ENCODE measurements at regions not wholly inside any gene's neighbourhood (a gene's known extent, or its start where the extent isn't known, plus 50 kb on each side); places are given as distances from the start of the nearest gene placed in this dataset.

DNA sequence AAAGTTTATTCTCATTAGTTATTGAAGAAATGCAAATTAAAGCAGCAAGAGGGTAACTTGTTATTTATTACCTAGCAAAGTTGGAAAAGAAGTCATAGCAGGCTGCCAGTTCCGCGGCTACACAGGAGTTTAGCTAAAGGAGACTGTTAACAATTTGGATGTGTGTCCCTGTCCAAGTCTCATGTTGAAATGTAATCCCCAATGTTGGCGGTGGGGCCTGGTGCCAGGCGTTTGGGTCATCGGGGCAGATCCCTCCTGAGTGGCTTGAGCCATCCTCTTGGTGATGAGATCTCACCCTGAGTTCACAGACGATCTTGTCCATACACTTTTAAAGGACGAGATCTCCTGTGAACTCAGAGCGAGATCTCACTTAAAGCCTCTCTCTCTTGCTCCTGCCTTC is 608.3 kb downstream of the SH2D4B start:
- no peak overlapping the region for H3K14ac ChIP-seq (replicated peaks; ENCODE audit: low read depth, low read length)
- intact Hi-C loops (cut with micrococcal nuclease) (no loop called here), dilution Hi-C loops (cut with HindIII; ENCODE audit: low sequenced_read_pairs, unreplicated experiment) (no loop called here), in situ Hi-C loops (cut with MboI; ENCODE audit: low sequenced_read_pairs) (no loop called here)
- no peaks in the 10 kb centered on the region for H3K9me1 ChIP-seq (ENCODE audit: insufficient read depth, low read length)
- no peaks in the 10 kb centered on the region for H3K79me1 ChIP-seq (ENCODE audit: low read depth in 1 of 2, low read length in 2 of 2)
- H4K91ac ChIP-seq (ENCODE audit: insufficient read depth, low read depth, low read length): no peak overlapping the region
- no peak overlapping the region for H3K23ac ChIP-seq (ENCODE audit: low read depth, low read length)
- peaks cover 3% of the 10 kb centered on the region; the same call in 1 of the 2 replicates for H3K9me3 ChIP-seq (ENCODE audit: control insufficient read depth, insufficient read depth, low read length)
- ATAC-seq (ENCODE audit: low read depth) (no peak), DNase-seq (no peak)
- no peak overlapping the region for H2BK5ac ChIP-seq (ENCODE audit: low read depth, low read length, poor library complexity, severe bottlenecking)
- H2AFZ ChIP-seq (replicated peaks; ENCODE audit: low read length, poor library complexity): no peak overlapping the region
- CTCF ChIA-PET: no interaction called here
- no peaks in the 10 kb centered on the region for H4K20me1 ChIP-seq (ENCODE audit: insufficient read depth, low read length)
- no peak overlapping the region for H2AK9ac ChIP-seq (replicated peaks; ENCODE audit: low read depth, low read length, poor library complexity)
- no peak overlapping the region for H3K9ac ChIP-seq (ENCODE audit: low read depth, low read length)
- no peaks in the 10 kb centered on the region for H3K36me3 ChIP-seq (ENCODE audit: control insufficient read depth, insufficient read depth, low read length)
- H3K4me3 ChIP-seq (ENCODE audit: insufficient read depth, low read depth, low read length): no peak overlapping the region
- no peak overlapping the region for H2BK20ac ChIP-seq (ENCODE audit: low read depth, low read length)
- H3K4me2 ChIP-seq (ENCODE audit: low read depth, low read length): no peak overlapping the region
- H2BK120ac ChIP-seq (ENCODE audit: low read depth, low read length): no peak overlapping the region
- no peak overlapping the region for H3K18ac ChIP-seq (ENCODE audit: low read depth, low read length)
- no peak overlapping the region for H3K4ac ChIP-seq (ENCODE audit: low read depth, low read length)
- no peaks in the 10 kb centered on the region for H3K4me1 ChIP-seq (ENCODE audit: control insufficient read depth, insufficient read depth, low read length)
- H4K5ac ChIP-seq (ENCODE audit: low read depth, low read length): no peak overlapping the region
- no peak overlapping the region for H3K56ac ChIP-seq (ENCODE audit: extremely low read depth, insufficient read depth, low read length)
- H4K8ac ChIP-seq (ENCODE audit: low read depth in 2 of 2, low read length in 2 of 2): no peak overlapping the region
- WGBS, 2 experiments (ENCODE audit: extremely low coverage in 2 of 2, insufficient read length in 1 of 2): 50% methylated on average over 7 of the region's 8 CpGs; no CpG with 5 or more reads in 1 of the 2 experiments
- H2AK5ac ChIP-seq (ENCODE audit: low read depth, low read length): no peak overlapping the region
- BruUV-seq (replicated peaks): no TSS peak
- POLR2A ChIA-PET (ENCODE audit: unreplicated experiment): no interaction called here
- no peak overlapping the region for H3K27ac ChIP-seq (ENCODE audit: insufficient read depth, low read length)
- no peak for TF ChIP-seq NFE2L2 (IDR thresholded peaks at IDR 0.05; ENCODE audit: low read depth, low read length)
- TF ChIP-seq MAZ (IDR thresholded peaks at IDR 0.05; ENCODE audit: borderline replicate concordance, low read depth, low read length): no peak
- TF ChIP-seq, protein P1, sequence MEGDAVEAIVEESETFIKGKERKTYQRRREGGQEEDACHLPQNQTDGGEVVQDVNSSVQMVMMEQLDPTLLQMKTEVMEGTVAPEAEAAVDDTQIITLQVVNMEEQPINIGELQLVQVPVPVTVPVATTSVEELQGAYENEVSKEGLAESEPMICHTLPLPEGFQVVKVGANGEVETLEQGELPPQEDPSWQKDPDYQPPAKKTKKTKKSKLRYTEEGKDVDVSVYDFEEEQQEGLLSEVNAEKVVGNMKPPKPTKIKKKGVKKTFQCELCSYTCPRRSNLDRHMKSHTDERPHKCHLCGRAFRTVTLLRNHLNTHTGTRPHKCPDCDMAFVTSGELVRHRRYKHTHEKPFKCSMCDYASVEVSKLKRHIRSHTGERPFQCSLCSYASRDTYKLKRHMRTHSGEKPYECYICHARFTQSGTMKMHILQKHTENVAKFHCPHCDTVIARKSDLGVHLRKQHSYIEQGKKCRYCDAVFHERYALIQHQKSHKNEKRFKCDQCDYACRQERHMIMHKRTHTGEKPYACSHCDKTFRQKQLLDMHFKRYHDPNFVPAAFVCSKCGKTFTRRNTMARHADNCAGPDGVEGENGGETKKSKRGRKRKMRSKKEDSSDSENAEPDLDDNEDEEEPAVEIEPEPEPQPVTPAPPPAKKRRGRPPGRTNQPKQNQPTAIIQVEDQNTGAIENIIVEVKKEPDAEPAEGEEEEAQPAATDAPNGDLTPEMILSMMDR (conservative IDR thresholded peaks at IDR 0.05; ENCODE audit: low read depth, low read length): no peak
- TF ChIP-seq, protein P2, sequence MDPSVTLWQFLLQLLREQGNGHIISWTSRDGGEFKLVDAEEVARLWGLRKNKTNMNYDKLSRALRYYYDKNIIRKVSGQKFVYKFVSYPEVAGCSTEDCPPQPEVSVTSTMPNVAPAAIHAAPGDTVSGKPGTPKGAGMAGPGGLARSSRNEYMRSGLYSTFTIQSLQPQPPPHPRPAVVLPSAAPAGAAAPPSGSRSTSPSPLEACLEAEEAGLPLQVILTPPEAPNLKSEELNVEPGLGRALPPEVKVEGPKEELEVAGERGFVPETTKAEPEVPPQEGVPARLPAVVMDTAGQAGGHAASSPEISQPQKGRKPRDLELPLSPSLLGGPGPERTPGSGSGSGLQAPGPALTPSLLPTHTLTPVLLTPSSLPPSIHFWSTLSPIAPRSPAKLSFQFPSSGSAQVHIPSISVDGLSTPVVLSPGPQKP (IDR thresholded peaks at IDR 0.05; ENCODE audit: borderline replicate concordance, low read depth, low read length): no peak
- TF ChIP-seq SMC3 (IDR thresholded peaks at IDR 0.05; ENCODE audit: low read depth, low read length): no peak
- no peak for TF ChIP-seq MXI1 (IDR thresholded peaks at IDR 0.05; ENCODE audit: borderline replicate concordance, low read depth, low read length)
- no peak for TF ChIP-seq MAFK (IDR thresholded peaks at IDR 0.05; ENCODE audit: low read depth, low read length)
- TF ChIP-seq FOS (IDR thresholded peaks at IDR 0.05; ENCODE audit: low read depth, low read length): no peak
- TF ChIP-seq, protein P3, sequence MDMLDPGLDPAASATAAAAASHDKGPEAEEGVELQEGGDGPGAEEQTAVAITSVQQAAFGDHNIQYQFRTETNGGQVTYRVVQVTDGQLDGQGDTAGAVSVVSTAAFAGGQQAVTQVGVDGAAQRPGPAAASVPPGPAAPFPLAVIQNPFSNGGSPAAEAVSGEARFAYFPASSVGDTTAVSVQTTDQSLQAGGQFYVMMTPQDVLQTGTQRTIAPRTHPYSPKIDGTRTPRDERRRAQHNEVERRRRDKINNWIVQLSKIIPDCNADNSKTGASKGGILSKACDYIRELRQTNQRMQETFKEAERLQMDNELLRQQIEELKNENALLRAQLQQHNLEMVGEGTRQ (IDR thresholded peaks at IDR 0.05; ENCODE audit: low read depth, low read length): no peak
- TF ChIP-seq CHD1 (IDR thresholded peaks at IDR 0.05; ENCODE audit: low read depth, low read length): no peak
- no peak overlapping the region for H2BK15ac ChIP-seq (ENCODE audit: low read depth, low read length)
- no peaks in the 10 kb centered on the region for H3K27me3 ChIP-seq (ENCODE audit: control insufficient read depth, insufficient read depth, low read length)

All from IMR-90 (cell line).